ENCODE measurements at regions not wholly inside any gene's neighbourhood (a gene's known extent, or its start where the extent isn't known, plus 50 kb on each side); places are given as distances from the start of the nearest gene placed in this dataset.
A peak's percentile ranks its signal among the peaks of the same experiment; 100 is the strongest.

- TF ChIP-seq TAF1 (IDR thresholded peaks at IDR 0.05; ENCODE audit: low read depth) (no peak), CEBPB (IDR thresholded peaks at IDR 0.05) (no peak), ZBTB7A (IDR thresholded peaks at IDR 0.05; ENCODE audit: low read depth) (no peak), CREB1 (IDR thresholded peaks at IDR 0.05; ENCODE audit: low read depth) (no peak), FOXM1 (IDR thresholded peaks at IDR 0.05; ENCODE audit: borderline replicate concordance, low read depth) (no peak)
- TF ChIP-seq, protein P1, sequence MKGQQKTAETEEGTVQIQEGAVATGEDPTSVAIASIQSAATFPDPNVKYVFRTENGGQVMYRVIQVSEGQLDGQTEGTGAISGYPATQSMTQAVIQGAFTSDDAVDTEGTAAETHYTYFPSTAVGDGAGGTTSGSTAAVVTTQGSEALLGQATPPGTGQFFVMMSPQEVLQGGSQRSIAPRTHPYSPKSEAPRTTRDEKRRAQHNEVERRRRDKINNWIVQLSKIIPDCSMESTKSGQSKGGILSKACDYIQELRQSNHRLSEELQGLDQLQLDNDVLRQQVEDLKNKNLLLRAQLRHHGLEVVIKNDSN (IDR thresholded peaks at IDR 0.05) = no peak
- TF ChIP-seq, protein P2, sequence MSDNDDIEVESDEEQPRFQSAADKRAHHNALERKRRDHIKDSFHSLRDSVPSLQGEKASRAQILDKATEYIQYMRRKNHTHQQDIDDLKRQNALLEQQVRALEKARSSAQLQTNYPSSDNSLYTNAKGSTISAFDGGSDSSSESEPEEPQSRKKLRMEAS (IDR thresholded peaks at IDR 0.05) = no peak
These were observed 1779.0 kb downstream of the PCDH7 start for GRCh38 chr4:32499171-32499570.

DNA sequence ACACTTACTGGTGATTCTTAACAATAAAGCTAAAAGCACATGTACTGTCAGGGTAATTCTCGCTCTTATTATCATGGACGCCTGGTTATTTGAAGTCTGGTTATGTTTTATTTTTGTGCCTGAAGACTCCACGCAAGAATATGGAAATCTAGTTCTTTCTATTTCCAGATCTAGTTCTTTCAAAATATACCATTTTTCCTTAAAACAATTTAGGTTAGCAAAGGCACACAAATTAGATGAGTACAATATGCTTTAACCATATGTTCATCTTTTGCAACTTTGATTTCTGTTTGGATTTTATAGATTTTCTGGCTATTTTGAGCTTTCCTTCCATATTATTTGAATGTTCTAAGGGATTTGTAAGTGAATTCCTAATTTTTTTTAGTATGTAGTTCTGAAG is 1783.1 kb downstream of the PCDH7 start:
- TF ChIP-seq FOXM1 (IDR thresholded peaks at IDR 0.05; ENCODE audit: borderline replicate concordance, low read depth) (no peak), EGR1 (IDR thresholded peaks at IDR 0.05) (no peak), NFIC (IDR thresholded peaks at IDR 0.05) (no peak), EP300 (IDR thresholded peaks at IDR 0.05; ENCODE audit: borderline replicate concordance) (no peak), CREB1 (IDR thresholded peaks at IDR 0.05; ENCODE audit: low read depth) (no peak), ZBTB7A (IDR thresholded peaks at IDR 0.05; ENCODE audit: low read depth) (no peak), TEAD4 (IDR thresholded peaks at IDR 0.05) (no peak)
- TF ChIP-seq, protein P1 (IDR thresholded peaks at IDR 0.05) = no peak

DNA sequence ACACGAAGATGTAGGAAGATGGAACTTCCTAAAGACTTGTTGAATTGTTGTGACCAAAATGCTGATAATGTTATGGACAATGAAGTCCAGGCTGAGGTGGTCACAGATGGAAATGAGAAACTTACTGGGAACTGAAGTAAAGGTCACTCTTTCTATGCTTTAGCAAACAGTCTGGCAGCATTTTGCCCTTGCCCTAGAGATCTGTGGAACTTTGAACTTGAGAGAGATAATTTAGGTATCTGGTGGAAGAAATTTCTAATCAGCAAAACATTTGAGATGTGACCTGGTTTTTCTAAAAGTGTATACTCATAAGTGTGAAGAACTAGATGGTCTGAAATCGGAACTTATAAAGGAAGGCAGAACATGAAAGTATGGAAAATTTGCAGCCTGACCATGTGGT is 1785.9 kb downstream of the PCDH7 start:
- no peak for TF ChIP-seq TAF1 (IDR thresholded peaks at IDR 0.05; ENCODE audit: low read depth)
- TF ChIP-seq TEAD4 (IDR thresholded peaks at IDR 0.05) = no peak
- TF ChIP-seq NFIC (IDR thresholded peaks at IDR 0.05) = no peak
- TF ChIP-seq, protein P2 (IDR thresholded peaks at IDR 0.05) = no peak
- no peak for TF ChIP-seq FOXM1 (IDR thresholded peaks at IDR 0.05; ENCODE audit: borderline replicate concordance, low read depth)
- no peak for TF ChIP-seq EP300 (IDR thresholded peaks at IDR 0.05; ENCODE audit: borderline replicate concordance)
- TF ChIP-seq TCF12 (IDR thresholded peaks at IDR 0.05; ENCODE audit: low read depth) = no peak
- no peak for TF ChIP-seq RAD21 (IDR thresholded peaks at IDR 0.05; ENCODE audit: low read depth)
- no peak for TF ChIP-seq CREB1 (IDR thresholded peaks at IDR 0.05; ENCODE audit: low read depth)
- TF ChIP-seq, protein P1 (IDR thresholded peaks at IDR 0.05) = no peak
- TF ChIP-seq EGR1 (IDR thresholded peaks at IDR 0.05) = no peak
- no peak for TF ChIP-seq YY1 (IDR thresholded peaks at IDR 0.05; ENCODE audit: low read depth)

DNA sequence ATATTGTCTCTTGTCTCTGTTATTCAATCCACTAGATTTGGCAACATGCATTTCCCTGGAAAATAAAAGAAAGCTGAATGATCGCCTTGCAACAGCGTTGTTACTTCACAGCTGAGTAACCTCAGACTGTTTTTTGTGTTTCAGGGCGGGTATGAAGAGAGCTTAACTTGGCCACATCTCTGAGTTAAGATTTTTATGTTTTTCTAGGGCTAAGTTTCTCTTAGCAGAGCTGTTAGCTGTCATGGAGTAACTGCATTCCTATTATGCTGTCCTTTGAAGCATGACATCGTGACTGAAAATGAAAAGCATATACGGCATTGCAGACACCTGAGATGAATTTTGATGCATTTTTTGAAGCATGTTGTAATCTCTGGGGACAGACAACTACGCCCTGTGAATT is 1798.9 kb downstream of the PCDH7 start:
- TF ChIP-seq EP300 (IDR thresholded peaks at IDR 0.05; ENCODE audit: borderline replicate concordance) = no peak
- TF ChIP-seq CEBPB (IDR thresholded peaks at IDR 0.05) = peak; percentile 24; the same call in 1 of the 2 replicates
- TF ChIP-seq FOXM1 (IDR thresholded peaks at IDR 0.05; ENCODE audit: borderline replicate concordance, low read depth) = 0 out of 2 replicates have a peak, but pooled peaks have one; percentile 34

- TF ChIP-seq CREB1 (IDR thresholded peaks at IDR 0.05; ENCODE audit: low read depth) (no peak), EGR1 (IDR thresholded peaks at IDR 0.05) (no peak), REST (IDR thresholded peaks at IDR 0.05; ENCODE audit: low read depth) (no peak), FOXM1 (IDR thresholded peaks at IDR 0.05; ENCODE audit: borderline replicate concordance, low read depth) (no peak), TAF1 (IDR thresholded peaks at IDR 0.05; ENCODE audit: low read depth) (no peak), YY1 (IDR thresholded peaks at IDR 0.05; ENCODE audit: low read depth) (no peak), RAD21 (IDR thresholded peaks at IDR 0.05; ENCODE audit: low read depth) (no peak), TCF12 (IDR thresholded peaks at IDR 0.05; ENCODE audit: low read depth) (no peak), EP300 (IDR thresholded peaks at IDR 0.05; ENCODE audit: borderline replicate concordance) (no peak), ZBTB7A (IDR thresholded peaks at IDR 0.05; ENCODE audit: low read depth) (no peak), NFIC (IDR thresholded peaks at IDR 0.05) (no peak), CEBPB (IDR thresholded peaks at IDR 0.05) (no peak), TEAD4 (IDR thresholded peaks at IDR 0.05) (no peak)
- TF ChIP-seq, protein P2 (IDR thresholded peaks at IDR 0.05) = no peak
- TF ChIP-seq, protein P1 (IDR thresholded peaks at IDR 0.05) = no peak
These were observed 1805.3 kb downstream of the PCDH7 start for GRCh38 chr4:32525420-32525819.

DNA sequence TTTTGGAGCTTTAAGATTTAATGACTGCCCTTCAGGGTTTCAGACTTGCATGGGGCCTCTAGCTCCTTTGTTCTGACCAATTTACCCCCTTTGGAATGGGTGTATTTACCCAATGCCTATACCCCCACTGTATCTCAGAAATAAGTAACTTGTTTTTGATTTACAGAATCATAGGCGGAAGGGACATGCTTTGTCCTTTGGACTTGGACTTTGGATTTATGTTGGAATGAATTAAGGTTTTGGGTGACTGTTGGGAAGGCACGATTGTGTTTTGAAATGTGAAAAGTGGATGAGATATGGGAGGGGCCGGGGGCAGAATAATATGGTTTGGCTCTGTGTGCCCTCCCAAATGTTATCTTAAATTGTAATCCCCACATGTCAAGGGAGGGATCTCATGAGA is 1824.7 kb downstream of the PCDH7 start:
- no peak for TF ChIP-seq CREB1 (IDR thresholded peaks at IDR 0.05; ENCODE audit: low read depth)
- TF ChIP-seq REST (IDR thresholded peaks at IDR 0.05; ENCODE audit: low read depth) = no peak
- no peak for TF ChIP-seq YY1 (IDR thresholded peaks at IDR 0.05; ENCODE audit: low read depth)
- TF ChIP-seq FOXM1 (IDR thresholded peaks at IDR 0.05; ENCODE audit: borderline replicate concordance, low read depth) = no peak
- TF ChIP-seq, protein P1 (IDR thresholded peaks at IDR 0.05) = no peak
- no peak for TF ChIP-seq TAF1 (IDR thresholded peaks at IDR 0.05; ENCODE audit: low read depth)
- TF ChIP-seq RAD21 (IDR thresholded peaks at IDR 0.05; ENCODE audit: low read depth) = no peak
- no peak for TF ChIP-seq TEAD4 (IDR thresholded peaks at IDR 0.05)
- TF ChIP-seq EP300 (IDR thresholded peaks at IDR 0.05; ENCODE audit: borderline replicate concordance) = no peak
- TF ChIP-seq TCF12 (IDR thresholded peaks at IDR 0.05; ENCODE audit: low read depth) = no peak
- no peak for TF ChIP-seq CEBPB (IDR thresholded peaks at IDR 0.05)
- no peak for TF ChIP-seq NFIC (IDR thresholded peaks at IDR 0.05)
- no peak for TF ChIP-seq EGR1 (IDR thresholded peaks at IDR 0.05)
- TF ChIP-seq ZBTB7A (IDR thresholded peaks at IDR 0.05; ENCODE audit: low read depth) = no peak
